GM12892 (cell line): ENCODE measurements at regions not wholly inside any gene's neighbourhood (a gene's known extent, or its start where the extent isn't known, plus 50 kb on each side); places are given as distances from the start of the nearest gene placed in this dataset.

Experiments
- POLR2A ChIP-seq: IDR thresholded peaks from 2 replicates; pipeline ENCODE4 v1.6.1; 2011; ENCODE audit warnings: low read depth, low read length, control low read depth
- POLR2AphosphoS5 ChIP-seq: IDR thresholded peaks from 2 replicates; pipeline ENCODE4 v1.6.1; 2011; ENCODE audit warnings: low read depth, low read length, control low read depth
- TAF1 ChIP-seq: IDR thresholded peaks from 2 replicates; pipeline ENCODE4 v1.6.1; 2011; ENCODE audit warnings: low read depth, mild to moderate bottlenecking, control low read depth, low read length, borderline replicate concordance

GRCh38 chr6:90425161-90425641, 128.6 kb upstream of the BACH2 start:
- TF ChIP-seq POLR2AphosphoS5 (no peak), POLR2A (no peak), TAF1 (no peak)
